ENCODE measurements at regions not wholly inside any gene's neighbourhood (a gene's known extent, or its start where the extent isn't known, plus 50 kb on each side); places are given as distances from the start of the nearest gene placed in this dataset.

DNA sequence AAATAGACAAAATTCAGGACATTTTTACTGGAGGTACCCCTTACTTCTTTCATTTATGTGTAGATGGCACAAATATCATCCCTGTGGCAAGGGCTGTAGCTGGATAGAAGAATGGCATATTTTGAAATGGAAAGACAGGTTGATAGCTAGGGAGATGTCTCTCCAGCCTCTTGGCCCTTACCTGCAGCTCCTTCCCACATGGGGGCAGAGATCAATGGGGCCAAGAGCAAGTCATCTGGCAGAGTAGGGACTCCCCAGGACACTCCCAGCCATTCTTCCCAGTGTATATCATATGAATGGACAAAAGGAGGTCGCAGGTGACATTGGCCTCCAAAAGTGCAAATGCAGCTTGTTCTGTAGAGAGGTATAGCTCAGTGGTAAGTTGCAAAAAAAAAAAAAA is 192.2 kb upstream of the ATP5MC3 start:
- CTCF ChIA-PET: interaction anchor here (2.6 kb wide), 2 partner anchors 706 to 724 kb away, joined by 6 to 7 read pairs; no protein-coding TSS in a partner anchor
- Histone ChIP-seq H3K27ac (no peak overlapping the region), H3K9me3 (no peaks in the 10 kb centered on the region), H3K4me3 (no peak overlapping the region), H3K4me1 (no peaks in the 10 kb centered on the region), H3K4me2 (no peak overlapping the region)
- DNase-seq (ENCODE audit: low read depth in 1 of 2, low spot score in 1 of 2): no peak
- no peak for ATAC-seq
- WGBS (ENCODE audit: missing lambda C conversion rate): 0% methylated on average over 1 of the region's 1 CpG
- TF ChIP-seq, protein P1, sequence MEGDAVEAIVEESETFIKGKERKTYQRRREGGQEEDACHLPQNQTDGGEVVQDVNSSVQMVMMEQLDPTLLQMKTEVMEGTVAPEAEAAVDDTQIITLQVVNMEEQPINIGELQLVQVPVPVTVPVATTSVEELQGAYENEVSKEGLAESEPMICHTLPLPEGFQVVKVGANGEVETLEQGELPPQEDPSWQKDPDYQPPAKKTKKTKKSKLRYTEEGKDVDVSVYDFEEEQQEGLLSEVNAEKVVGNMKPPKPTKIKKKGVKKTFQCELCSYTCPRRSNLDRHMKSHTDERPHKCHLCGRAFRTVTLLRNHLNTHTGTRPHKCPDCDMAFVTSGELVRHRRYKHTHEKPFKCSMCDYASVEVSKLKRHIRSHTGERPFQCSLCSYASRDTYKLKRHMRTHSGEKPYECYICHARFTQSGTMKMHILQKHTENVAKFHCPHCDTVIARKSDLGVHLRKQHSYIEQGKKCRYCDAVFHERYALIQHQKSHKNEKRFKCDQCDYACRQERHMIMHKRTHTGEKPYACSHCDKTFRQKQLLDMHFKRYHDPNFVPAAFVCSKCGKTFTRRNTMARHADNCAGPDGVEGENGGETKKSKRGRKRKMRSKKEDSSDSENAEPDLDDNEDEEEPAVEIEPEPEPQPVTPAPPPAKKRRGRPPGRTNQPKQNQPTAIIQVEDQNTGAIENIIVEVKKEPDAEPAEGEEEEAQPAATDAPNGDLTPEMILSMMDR (IDR thresholded peaks at IDR 0.05): no peak
- TF ChIP-seq EP300 (IDR thresholded peaks at IDR 0.05): no peak
- no peak for TF ChIP-seq SMC3 (IDR thresholded peaks at IDR 0.05)
- TF ChIP-seq POLR2AphosphoS2 (conservative IDR thresholded peaks at IDR 0.05; ENCODE audit: low read length): no peak
- no peak for TF ChIP-seq FOXS1 (CRISPR knock-in tag; IDR thresholded peaks at IDR 0.05)
- TF ChIP-seq RCOR1 (IDR thresholded peaks at IDR 0.05; ENCODE audit: low read depth, low read length): no peak
- no peak for TF ChIP-seq BHLHE40 (IDR thresholded peaks at IDR 0.05; ENCODE audit: low read depth, low read length)
- no peak for TF ChIP-seq KDM1A (IDR thresholded peaks at IDR 0.05; ENCODE audit: low read depth)
- POLR2A ChIA-PET: no interaction called here
- FAIRE-seq: no peak

DNA sequence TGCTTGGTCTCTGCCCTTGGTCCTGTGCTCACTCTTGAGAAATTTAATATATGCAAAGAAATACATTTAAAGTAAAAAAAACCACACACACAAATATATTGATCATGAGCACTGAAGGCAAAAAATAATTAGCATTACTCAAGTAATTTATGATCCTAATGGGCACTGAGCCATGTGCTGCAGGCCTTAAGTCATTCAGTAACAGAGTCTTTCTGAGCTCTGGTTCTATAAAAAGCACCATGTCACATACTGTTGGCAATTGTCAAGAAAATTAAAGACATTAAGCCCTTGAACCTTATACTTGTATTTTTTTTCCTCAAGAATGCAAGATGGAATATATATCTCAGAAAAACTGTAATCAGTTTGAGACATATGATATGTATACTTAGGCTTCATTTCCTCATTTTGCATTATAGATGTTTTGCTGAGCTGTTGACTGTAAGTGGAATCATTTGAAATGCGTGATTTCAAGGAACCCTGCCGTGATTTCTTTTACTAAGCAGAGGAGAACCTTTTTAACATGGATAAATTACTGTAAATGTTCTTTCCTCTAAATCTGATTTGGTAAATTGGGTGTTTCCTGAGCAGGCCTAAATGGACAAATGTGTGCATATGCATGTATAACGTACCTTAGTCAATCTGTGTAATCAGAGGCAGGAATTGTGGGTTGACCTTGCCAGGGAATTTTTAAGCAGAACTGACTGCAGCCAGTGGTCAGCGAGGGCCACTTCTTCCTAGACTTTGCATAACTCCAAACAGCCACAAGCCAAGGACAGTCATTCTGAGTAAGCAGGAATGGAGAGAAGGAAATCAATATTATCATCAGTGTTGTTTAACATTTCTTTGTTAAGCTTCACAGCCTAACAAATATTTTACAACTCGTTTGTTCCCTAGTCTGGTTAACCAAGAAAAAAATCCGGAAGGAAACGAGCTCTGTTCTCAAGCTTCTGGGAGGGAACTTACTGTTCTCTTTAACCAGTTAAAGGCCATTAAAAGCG is 191.5 kb upstream of the ATP5MC3 start:
- FAIRE-seq: no peak

DNA sequence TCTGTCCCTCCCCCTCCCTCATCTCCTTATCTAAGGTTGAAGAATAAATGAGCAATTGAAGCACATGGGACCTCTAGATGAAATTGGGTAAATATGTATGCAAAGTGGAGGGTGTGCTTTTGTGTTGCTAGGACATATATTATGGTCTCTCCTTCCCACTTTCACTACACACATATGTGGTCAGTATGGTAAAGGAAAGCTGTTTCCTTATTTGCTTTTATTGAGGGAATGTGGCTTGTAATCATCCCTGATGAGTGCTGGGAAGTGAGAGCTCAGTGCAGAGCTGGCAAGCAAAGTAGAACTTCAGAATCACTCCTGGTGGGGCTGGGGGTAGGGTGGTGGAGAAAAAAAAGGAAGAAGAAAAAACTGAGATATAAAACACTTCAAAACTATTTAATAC is 189.9 kb upstream of the ATP5MC3 start:
- H3K27ac ChIP-seq: no peak overlapping the region
- FAIRE-seq (no peak), DNase-seq (ENCODE audit: low read depth in 1 of 2, low spot score in 1 of 2) (no peak), ATAC-seq (no peak)
- H3K4me3 ChIP-seq: no peak overlapping the region
- POLR2A ChIA-PET: no interaction called here
- H3K4me2 ChIP-seq: no peak overlapping the region
- no peaks in the 10 kb centered on the region for H3K9me3 ChIP-seq
- CTCF ChIA-PET: interaction anchor here (1.2 to 1.8 kb wide), 3 partner anchors 708 to 717 kb away, joined by 4 to 7 read pairs (median 4); no protein-coding TSS in a partner anchor
- TF ChIP-seq EHF (CRISPR knock-in tag; IDR thresholded peaks at IDR 0.05) (no peak), ESRRA (IDR thresholded peaks at IDR 0.05; ENCODE audit: borderline replicate concordance, low read length) (no peak), JUNB (IDR thresholded peaks at IDR 0.05) (no peak), JUN (IDR thresholded peaks at IDR 0.05) (no peak), SREBF2 (IDR thresholded peaks at IDR 0.05) (no peak), TP53 (CRISPR knock-in tag; IDR thresholded peaks at IDR 0.05) (no peak), RNF2 (IDR thresholded peaks at IDR 0.05; ENCODE audit: borderline replicate concordance, low read depth) (no peak), NR3C1 (IDR thresholded peaks at IDR 0.05) (no peak), HDAC2 (IDR thresholded peaks at IDR 0.05) (no peak)
- TF ChIP-seq, protein P2, sequence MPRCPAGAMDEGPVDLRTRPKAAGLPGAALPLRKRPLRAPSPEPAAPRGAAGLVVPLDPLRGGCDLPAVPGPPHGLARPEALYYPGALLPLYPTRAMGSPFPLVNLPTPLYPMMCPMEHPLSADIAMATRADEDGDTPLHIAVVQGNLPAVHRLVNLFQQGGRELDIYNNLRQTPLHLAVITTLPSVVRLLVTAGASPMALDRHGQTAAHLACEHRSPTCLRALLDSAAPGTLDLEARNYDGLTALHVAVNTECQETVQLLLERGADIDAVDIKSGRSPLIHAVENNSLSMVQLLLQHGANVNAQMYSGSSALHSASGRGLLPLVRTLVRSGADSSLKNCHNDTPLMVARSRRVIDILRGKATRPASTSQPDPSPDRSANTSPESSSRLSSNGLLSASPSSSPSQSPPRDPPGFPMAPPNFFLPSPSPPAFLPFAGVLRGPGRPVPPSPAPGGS (IDR thresholded peaks at IDR 0.05): no peak
- TF ChIP-seq, protein P3, sequence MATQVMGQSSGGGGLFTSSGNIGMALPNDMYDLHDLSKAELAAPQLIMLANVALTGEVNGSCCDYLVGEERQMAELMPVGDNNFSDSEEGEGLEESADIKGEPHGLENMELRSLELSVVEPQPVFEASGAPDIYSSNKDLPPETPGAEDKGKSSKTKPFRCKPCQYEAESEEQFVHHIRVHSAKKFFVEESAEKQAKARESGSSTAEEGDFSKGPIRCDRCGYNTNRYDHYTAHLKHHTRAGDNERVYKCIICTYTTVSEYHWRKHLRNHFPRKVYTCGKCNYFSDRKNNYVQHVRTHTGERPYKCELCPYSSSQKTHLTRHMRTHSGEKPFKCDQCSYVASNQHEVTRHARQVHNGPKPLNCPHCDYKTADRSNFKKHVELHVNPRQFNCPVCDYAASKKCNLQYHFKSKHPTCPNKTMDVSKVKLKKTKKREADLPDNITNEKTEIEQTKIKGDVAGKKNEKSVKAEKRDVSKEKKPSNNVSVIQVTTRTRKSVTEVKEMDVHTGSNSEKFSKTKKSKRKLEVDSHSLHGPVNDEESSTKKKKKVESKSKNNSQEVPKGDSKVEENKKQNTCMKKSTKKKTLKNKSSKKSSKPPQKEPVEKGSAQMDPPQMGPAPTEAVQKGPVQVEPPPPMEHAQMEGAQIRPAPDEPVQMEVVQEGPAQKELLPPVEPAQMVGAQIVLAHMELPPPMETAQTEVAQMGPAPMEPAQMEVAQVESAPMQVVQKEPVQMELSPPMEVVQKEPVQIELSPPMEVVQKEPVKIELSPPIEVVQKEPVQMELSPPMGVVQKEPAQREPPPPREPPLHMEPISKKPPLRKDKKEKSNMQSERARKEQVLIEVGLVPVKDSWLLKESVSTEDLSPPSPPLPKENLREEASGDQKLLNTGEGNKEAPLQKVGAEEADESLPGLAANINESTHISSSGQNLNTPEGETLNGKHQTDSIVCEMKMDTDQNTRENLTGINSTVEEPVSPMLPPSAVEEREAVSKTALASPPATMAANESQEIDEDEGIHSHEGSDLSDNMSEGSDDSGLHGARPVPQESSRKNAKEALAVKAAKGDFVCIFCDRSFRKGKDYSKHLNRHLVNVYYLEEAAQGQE (IDR thresholded peaks at IDR 0.05): no peak
- TF ChIP-seq, protein P4, sequence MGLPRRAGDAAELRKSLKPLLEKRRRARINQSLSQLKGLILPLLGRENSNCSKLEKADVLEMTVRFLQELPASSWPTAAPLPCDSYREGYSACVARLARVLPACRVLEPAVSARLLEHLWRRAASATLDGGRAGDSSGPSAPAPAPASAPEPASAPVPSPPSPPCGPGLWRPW (IDR thresholded peaks at IDR 0.05): no peak
- TF ChIP-seq, protein P5, sequence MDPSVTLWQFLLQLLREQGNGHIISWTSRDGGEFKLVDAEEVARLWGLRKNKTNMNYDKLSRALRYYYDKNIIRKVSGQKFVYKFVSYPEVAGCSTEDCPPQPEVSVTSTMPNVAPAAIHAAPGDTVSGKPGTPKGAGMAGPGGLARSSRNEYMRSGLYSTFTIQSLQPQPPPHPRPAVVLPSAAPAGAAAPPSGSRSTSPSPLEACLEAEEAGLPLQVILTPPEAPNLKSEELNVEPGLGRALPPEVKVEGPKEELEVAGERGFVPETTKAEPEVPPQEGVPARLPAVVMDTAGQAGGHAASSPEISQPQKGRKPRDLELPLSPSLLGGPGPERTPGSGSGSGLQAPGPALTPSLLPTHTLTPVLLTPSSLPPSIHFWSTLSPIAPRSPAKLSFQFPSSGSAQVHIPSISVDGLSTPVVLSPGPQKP (IDR thresholded peaks at IDR 0.05; ENCODE audit: low read depth, low read length): no peak
- H3K4me1 ChIP-seq: no peaks in the 10 kb centered on the region

More for the DNA sequence above, 191.5 kb upstream of the ATP5MC3 start:
- H3K4me2 ChIP-seq: no peak overlapping the region
- H3K4me3 ChIP-seq: no peak overlapping the region
- ChIA-PET CTCF (interaction anchor here (2.6 kb wide), 2 partner anchors 707 to 725 kb away, joined by 6 to 7 read pairs; no protein-coding TSS in a partner anchor), POLR2A (no interaction called here)
- no peaks in the 10 kb centered on the region for H3K4me1 ChIP-seq
- DNase-seq (ENCODE audit: low read depth in 1 of 2, low spot score in 1 of 2): no peak
- ATAC-seq: no peak
- WGBS (ENCODE audit: missing lambda C conversion rate): 31% methylated on average over 8 of the region's 8 CpGs
- H3K9me3 ChIP-seq: no peaks in the 10 kb centered on the region
- no peak overlapping the region for H3K27ac ChIP-seq
- no peak for TF ChIP-seq RAD21 (conservative IDR thresholded peaks at IDR 0.05 in 1 of 2, IDR thresholded peaks at IDR 0.05 in 1 of 2)
- TF ChIP-seq NR3C1 (IDR thresholded peaks at IDR 0.05): no peak
- TF ChIP-seq MYC (IDR thresholded peaks at IDR 0.05; ENCODE audit: borderline replicate concordance, low read length): no peak
- TF ChIP-seq CBX8 (IDR thresholded peaks at IDR 0.05): no peak
- TF ChIP-seq, protein P6, sequence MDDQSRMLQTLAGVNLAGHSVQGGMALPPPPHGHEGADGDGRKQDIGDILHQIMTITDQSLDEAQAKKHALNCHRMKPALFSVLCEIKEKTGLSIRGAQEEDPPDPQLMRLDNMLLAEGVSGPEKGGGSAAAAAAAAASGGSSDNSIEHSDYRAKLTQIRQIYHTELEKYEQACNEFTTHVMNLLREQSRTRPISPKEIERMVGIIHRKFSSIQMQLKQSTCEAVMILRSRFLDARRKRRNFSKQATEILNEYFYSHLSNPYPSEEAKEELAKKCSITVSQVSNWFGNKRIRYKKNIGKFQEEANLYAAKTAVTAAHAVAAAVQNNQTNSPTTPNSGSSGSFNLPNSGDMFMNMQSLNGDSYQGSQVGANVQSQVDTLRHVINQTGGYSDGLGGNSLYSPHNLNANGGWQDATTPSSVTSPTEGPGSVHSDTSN (IDR thresholded peaks at IDR 0.05): no peak
- no peak for TF ChIP-seq MAZ (IDR thresholded peaks at IDR 0.05; ENCODE audit: borderline replicate concordance, low read depth, low read length)
- TF ChIP-seq ZFP36 (IDR thresholded peaks at IDR 0.05; ENCODE audit: borderline replicate concordance, partially characterized antibody): no peak
